Astrocyte (in vitro differentiated cells and primary cell): ENCODE measurements at regions not wholly inside any gene's neighbourhood (a gene's known extent, or its start where the extent isn't known, plus 50 kb on each side); places are given as distances from the start of the nearest gene placed in this dataset.

Experiments used
- DNase-seq: peaks from one replicate; pipeline ENCODE4 v3.0.0-alpha.2; 2010; ENCODE audit warnings: low read depth
- FAIRE-seq: peaks from 2 replicates; lab custom pipeline; 2011; peaks lifted over from hg19 to GRCh38; lab: Jason Lieb, UNC
- H2AFZ ChIP-seq: 2 replicates; pipeline ENCODE4 v1.6.0; 2012; ENCODE audit warnings: low read depth, low read length, inconsistent platforms
- H3K27ac ChIP-seq: 2 replicates; pipeline ENCODE4 v1.5.1; 2011; ENCODE audit warnings: low read depth, low read length, inconsistent platforms
- H3K27me3 ChIP-seq: 2 replicates; pipeline ENCODE4 v1.6.0; 2011; ENCODE audit warnings: low read length, inconsistent platforms; ENCODE audit not compliant: insufficient read depth
- H3K36me3 ChIP-seq: 2 replicates; pipeline ENCODE4 v1.5.1; 2011; ENCODE audit warnings: low read length, inconsistent platforms; ENCODE audit not compliant: insufficient read depth
- H3K4me1 ChIP-seq: 2 replicates; pipeline ENCODE4 v1.5.1; 2011; ENCODE audit warnings: low read length, inconsistent platforms; ENCODE audit not compliant: insufficient read depth
- H3K4me2 ChIP-seq: 2 replicates; pipeline ENCODE4 v1.6.0; 2012; ENCODE audit warnings: low read length, inconsistent platforms
- H3K4me3 ChIP-seq: 2 replicates; pipeline ENCODE4 v1.5.1; 2011; ENCODE audit warnings: low read depth, mild to moderate bottlenecking, low read length, inconsistent platforms; ENCODE audit not compliant: insufficient read depth
- H3K79me2 ChIP-seq: 2 replicates; pipeline ENCODE4 v1.6.0; 2012; ENCODE audit warnings: mild to moderate bottlenecking, low read length, inconsistent platforms; ENCODE audit not compliant: insufficient read depth
- H3K9ac ChIP-seq: 2 replicates; pipeline ENCODE4 v1.6.0; 2012; ENCODE audit warnings: mild to moderate bottlenecking, low read length, inconsistent platforms
- H3K9me3 ChIP-seq: 2 replicates; pipeline ENCODE4 v1.5.1; 2012; ENCODE audit warnings: low read depth, mild to moderate bottlenecking, low read length, inconsistent platforms; ENCODE audit not compliant: insufficient read depth
- H4K20me1 ChIP-seq: 2 replicates; pipeline ENCODE4 v1.6.0; 2012; ENCODE audit warnings: low read length, inconsistent platforms; ENCODE audit not compliant: insufficient read depth
- H3K27ac Mint-ChIP-seq: one replicate; pipeline ENCODE4 v1.8.0; 2021; ENCODE audit warnings: mild to moderate bottlenecking, mixed read lengths; ENCODE audit not compliant: unreplicated experiment
- H3K27me3 Mint-ChIP-seq: one replicate; pipeline ENCODE4 v1.8.0; 2021; ENCODE audit warnings: low read depth, mixed read lengths; ENCODE audit not compliant: unreplicated experiment
- H3K36me3 Mint-ChIP-seq: one replicate; pipeline ENCODE4 v1.8.0; 2021; ENCODE audit warnings: low read depth, mixed read lengths; ENCODE audit not compliant: unreplicated experiment
- H3K4me1 Mint-ChIP-seq: one replicate; pipeline ENCODE4 v1.8.0; 2021; ENCODE audit warnings: low read depth, mixed read lengths; ENCODE audit not compliant: unreplicated experiment
- H3K4me3 Mint-ChIP-seq: one replicate; pipeline ENCODE4 v1.8.0; 2021; ENCODE audit warnings: mild to moderate bottlenecking, moderate library complexity, mixed read lengths; ENCODE audit not compliant: unreplicated experiment
- H3K9me3 Mint-ChIP-seq: one replicate; pipeline ENCODE4 v1.8.0; 2021; ENCODE audit warnings: mild to moderate bottlenecking, mixed read lengths; ENCODE audit not compliant: unreplicated experiment
- CTCF ChIP-seq: IDR thresholded peaks from 2 replicates; pipeline ENCODE4 v1.5.1; 2011; ENCODE audit warnings: low read depth, mild to moderate bottlenecking, inconsistent platforms, low read length, moderate library complexity; ENCODE audit not compliant: insufficient read depth
- EZH2 ChIP-seq: IDR thresholded peaks from 2 replicates; pipeline ENCODE4 v1.6.1; 2012; ENCODE audit warnings: mild to moderate bottlenecking, low read length, inconsistent platforms; ENCODE audit not compliant: insufficient read depth

- H3K27ac Mint-ChIP-seq = peak overlapping the region; percentile 54
- peak; percentile 82 for FAIRE-seq
- no peaks in the 10 kb centered on the region for H3K36me3 Mint-ChIP-seq
- Histone ChIP-seq H3K27me3 (no peaks in the 10 kb centered on the region), H3K27ac (no peak overlapping the region), H3K4me1 (no peaks in the 10 kb centered on the region), H4K20me1 (no peaks in the 10 kb centered on the region), H3K79me2 (no peaks in the 10 kb centered on the region), H3K9ac (no peak overlapping the region), H3K36me3 (no peaks in the 10 kb centered on the region), H3K9me3 (no peaks in the 10 kb centered on the region), H3K4me3 (no peak overlapping the region), H3K4me2 (no peak overlapping the region), H2AFZ (no peak overlapping the region)
- TF ChIP-seq CTCF (no peak), EZH2 (no peak)
- DNase-seq = peak; percentile 83
- H3K9me3 Mint-ChIP-seq = peaks cover 11% of the 10 kb centered on the region
- no peaks in the 10 kb centered on the region for H3K27me3 Mint-ChIP-seq
- H3K4me1 Mint-ChIP-seq = peaks cover 10% of the 10 kb centered on the region
- H3K4me3 Mint-ChIP-seq = no peak overlapping the region
Measured at GRCh38 chr5:110288766-110289511, 437.5 kb downstream of the TMEM232 start.

- Histone ChIP-seq H3K79me2 (no peaks in the 10 kb centered on the region), H2AFZ (no peak overlapping the region), H3K27ac (no peak overlapping the region), H3K9me3 (no peaks in the 10 kb centered on the region), H3K4me2 (no peak overlapping the region), H4K20me1 (no peaks in the 10 kb centered on the region), H3K36me3 (no peaks in the 10 kb centered on the region), H3K27me3 (no peaks in the 10 kb centered on the region), H3K4me1 (no peaks in the 10 kb centered on the region), H3K4me3 (no peak overlapping the region), H3K9ac (no peak overlapping the region)
- no peak for FAIRE-seq
- no peak for DNase-seq
- TF ChIP-seq EZH2 = no peak
- TF ChIP-seq CTCF = no peak
- Mint-ChIP-seq H3K27me3 (no peaks in the 10 kb centered on the region), H3K27ac (no peak overlapping the region), H3K36me3 (no peaks in the 10 kb centered on the region), H3K4me3 (no peak overlapping the region), H3K4me1 (peaks cover 10% of the 10 kb centered on the region), H3K9me3 (peaks cover 7% of the 10 kb centered on the region)
Measured at GRCh38 chr5:110289512-110289810, 437.0 kb downstream of the TMEM232 start.

- Mint-ChIP-seq H3K4me1 (peaks cover 10% of the 10 kb centered on the region), H3K27ac (no peak overlapping the region), H3K36me3 (no peaks in the 10 kb centered on the region), H3K27me3 (no peaks in the 10 kb centered on the region), H3K9me3 (peaks cover 3% of the 10 kb centered on the region), H3K4me3 (no peak overlapping the region)
- H3K36me3 ChIP-seq = no peaks in the 10 kb centered on the region
- no peak overlapping the region for H3K4me3 ChIP-seq
- no peak overlapping the region for H3K27ac ChIP-seq
- TF ChIP-seq CTCF (no peak), EZH2 (no peak)
- no peaks in the 10 kb centered on the region for H4K20me1 ChIP-seq
- no peaks in the 10 kb centered on the region for H3K27me3 ChIP-seq
- H3K4me1 ChIP-seq = no peaks in the 10 kb centered on the region
- DNase-seq (no peak), FAIRE-seq (no peak)
- H3K4me2 ChIP-seq = no peak overlapping the region
- no peaks in the 10 kb centered on the region for H3K79me2 ChIP-seq
- H3K9me3 ChIP-seq = no peaks in the 10 kb centered on the region
- no peak overlapping the region for H3K9ac ChIP-seq
- no peak overlapping the region for H2AFZ ChIP-seq
Measured at GRCh38 chr5:110290542-110290941, 435.9 kb downstream of the TMEM232 start.
